Sigmoid colon (tissue), 6 donors: ENCODE measurements at regions not wholly inside any gene's neighbourhood (a gene's known extent, or its start where the extent isn't known, plus 50 kb on each side); places are given as distances from the start of the nearest gene placed in this dataset.

Source experiments
- DNase-seq: peaks from one replicate; pipeline ENCODE4 v3.0.0-alpha.2; 2019
- H3K27ac ChIP-seq, 4 donors: fragments of 200-600 bp; sonication (generic); one replicate each; pipeline ENCODE4 v1.5.1; 2016 to 2019; ENCODE audit warnings: mild to moderate bottlenecking in 1 of 4
- H3K27me3 ChIP-seq, 3 donors: fragments of 200-600 bp; sonication (generic); one replicate each; pipeline ENCODE4 v1.5.1; 2019; ENCODE audit warnings: mild to moderate bottlenecking in 1 of 3
- H3K36me3 ChIP-seq, 4 donors: fragments of 200-600 bp; sonication (generic); one replicate each; pipeline ENCODE4 v1.5.1; 2016 to 2019
- H3K4me1 ChIP-seq, 4 donors: fragments of 200-600 bp; sonication (generic); one replicate each; pipeline ENCODE4 v1.5.1; 2017 to 2019
- H3K4me3 ChIP-seq, 4 donors: fragments of 200-600 bp; sonication (generic); one replicate each; pipeline ENCODE4 v1.5.1; 2017 to 2019; ENCODE audit warnings: mild to moderate bottlenecking in 2 of 4, moderate library complexity in 1 of 4
- H3K9me3 ChIP-seq, 4 donors: fragments of 200-600 bp in 3 of 4; sonication (generic) in 3 of 4; one replicate each; pipeline versions ENCODE4 v1.5.1 to v1.6.1; 2013 to 2019
- EP300 ChIP-seq, 4 donors: sonication (generic); formaldehyde crosslinking; IDR thresholded peaks; one replicate each; pipeline ENCODE4 v1.6.1; 2017; ENCODE audit warnings: antibody characterized with exemption in 4 of 4
- POLR2A ChIP-seq, 2 donors: fragments of 450-650 bp; IDR thresholded peaks; one replicate each; pipeline ENCODE4 v1.6.1; 2016; ENCODE audit warnings: antibody characterized with exemption in 2 of 2, mild to moderate bottlenecking in 2 of 2, moderate library complexity in 2 of 2
- POLR2AphosphoS5 ChIP-seq, 4 donors: sonication (generic); formaldehyde crosslinking; IDR thresholded peaks; one replicate each; pipeline ENCODE4 v1.6.1; 2017; ENCODE audit warnings: antibody characterized with exemption in 4 of 4
- WGBS, 2 donors: extraction: QIAGEN DNeasy Blood & Tissue Kit; methylation state at CpG; one replicate each; pipeline ENCODE4 v1.1.7; 2013; 5-methylcytosine and 5-hydroxymethylcytosine counted together
- intact Hi-C: fragments of 100-400 bp; cut with DNase I; formaldehyde crosslinking; loops from one replicate; pipeline ENCODE4 v1.15.1; 2023
- small RNA-seq, 3 donors: library from RNA; depleted of rRNA; stranded (forward); fragments of <200 nt; gene quantifications; one replicate each; pipeline ENCODE3, GENCODE V24; 2016
- TF ChIP-seq, protein P1 (sequence below), 4 experiments: fragments of 450-650 bp in 3 of 4; fragments of 200-600 bp in 1 of 4; IDR thresholded peaks; one replicate each; pipeline ENCODE4 v1.5.1; 2016 to 2019; ENCODE audit warnings: antibody characterized with exemption in 4 of 4, mild to moderate bottlenecking in 3 of 4, moderate library complexity in 2 of 4
- donor health status: healthy with polysubstance abuse.
- donor health status: healthy.

DNA sequence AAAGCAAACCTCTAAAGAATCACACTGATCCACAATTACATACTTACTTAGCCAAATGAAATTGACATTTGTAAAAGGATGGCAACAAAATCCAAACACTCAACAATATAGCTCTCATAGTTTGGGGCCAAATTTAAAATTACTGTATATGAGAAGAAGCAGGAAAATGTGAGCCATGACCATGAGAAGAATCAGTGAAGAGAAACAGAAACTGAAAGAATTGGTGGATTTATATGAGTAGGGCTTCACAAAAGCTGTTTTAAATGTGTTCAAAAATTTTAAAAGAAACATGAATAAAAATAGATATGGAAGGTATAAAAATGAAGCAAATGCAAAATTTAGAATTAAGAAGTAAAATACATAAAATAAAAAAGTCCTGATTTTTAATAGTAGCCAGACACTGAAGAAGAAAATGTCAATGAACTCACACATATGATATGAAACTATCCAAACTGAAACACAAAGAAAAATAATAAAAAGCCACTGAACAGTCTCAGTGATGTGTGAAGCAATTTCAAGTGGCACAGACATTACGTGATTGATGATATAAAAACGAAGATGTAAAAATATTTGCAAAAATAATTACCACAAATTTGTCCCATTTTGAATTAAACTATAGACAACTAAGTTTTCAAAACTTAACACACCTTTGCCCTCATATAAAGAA lies 87.9 kb upstream of the MDGA2 start:
- Histone ChIP-seq H3K36me3 (no peaks in the 10 kb centered on the region), H3K4me3 (no peak overlapping the region), H3K4me1 (no peaks in the 10 kb centered on the region), H3K9me3 (peaks cover 0 to 5% (median 0%) of the 10 kb centered on the region in 4 donors), H3K27ac (no peak overlapping the region), H3K27me3 (no peaks in the 10 kb centered on the region)
- intact Hi-C loops, result no loop called here
- no peak for DNase-seq
- 75 to 80% methylated on average over 2 of the region's 2 CpGs for WGBS, 2 donors
- no peak for TF ChIP-seq POLR2AphosphoS5 (IDR thresholded peaks at IDR 0.05)
- TF ChIP-seq EP300 (IDR thresholded peaks at IDR 0.05), result no peak

DNA sequence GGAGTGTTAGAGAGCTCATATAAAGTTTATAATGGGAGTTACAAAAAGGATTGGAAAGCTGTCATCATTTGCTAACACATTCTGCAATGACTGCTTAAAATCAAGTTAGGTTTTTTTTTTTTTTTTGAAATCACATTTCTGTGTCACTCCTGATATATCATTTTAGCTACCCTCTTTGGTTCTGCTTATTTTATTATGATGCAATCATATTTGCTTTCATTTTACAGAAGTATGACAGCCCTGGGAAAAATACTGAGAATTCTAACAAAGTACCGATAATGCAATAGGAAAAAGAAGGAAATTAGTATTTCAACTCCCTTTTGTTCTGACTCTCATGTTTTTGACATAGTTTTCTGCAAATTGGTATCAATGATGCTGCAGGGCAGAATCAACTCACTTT lies 71.6 kb upstream of the MDGA2 start:
- DNase-seq, result no peak
- H3K9me3 ChIP-seq, result no peaks in the 10 kb centered on the region
- H3K27me3 ChIP-seq, result no peaks in the 10 kb centered on the region
- no peaks in the 10 kb centered on the region for H3K36me3 ChIP-seq
- WGBS, 2 donors, result 85% methylated on average over 1 of the region's 1 CpG
- H3K4me3 ChIP-seq, result no peak overlapping the region
- H3K27ac ChIP-seq, result no peak overlapping the region
- TF ChIP-seq, protein P1, sequence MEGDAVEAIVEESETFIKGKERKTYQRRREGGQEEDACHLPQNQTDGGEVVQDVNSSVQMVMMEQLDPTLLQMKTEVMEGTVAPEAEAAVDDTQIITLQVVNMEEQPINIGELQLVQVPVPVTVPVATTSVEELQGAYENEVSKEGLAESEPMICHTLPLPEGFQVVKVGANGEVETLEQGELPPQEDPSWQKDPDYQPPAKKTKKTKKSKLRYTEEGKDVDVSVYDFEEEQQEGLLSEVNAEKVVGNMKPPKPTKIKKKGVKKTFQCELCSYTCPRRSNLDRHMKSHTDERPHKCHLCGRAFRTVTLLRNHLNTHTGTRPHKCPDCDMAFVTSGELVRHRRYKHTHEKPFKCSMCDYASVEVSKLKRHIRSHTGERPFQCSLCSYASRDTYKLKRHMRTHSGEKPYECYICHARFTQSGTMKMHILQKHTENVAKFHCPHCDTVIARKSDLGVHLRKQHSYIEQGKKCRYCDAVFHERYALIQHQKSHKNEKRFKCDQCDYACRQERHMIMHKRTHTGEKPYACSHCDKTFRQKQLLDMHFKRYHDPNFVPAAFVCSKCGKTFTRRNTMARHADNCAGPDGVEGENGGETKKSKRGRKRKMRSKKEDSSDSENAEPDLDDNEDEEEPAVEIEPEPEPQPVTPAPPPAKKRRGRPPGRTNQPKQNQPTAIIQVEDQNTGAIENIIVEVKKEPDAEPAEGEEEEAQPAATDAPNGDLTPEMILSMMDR (IDR thresholded peaks at IDR 0.05), result no peak
- TF ChIP-seq EP300 (IDR thresholded peaks at IDR 0.05) (no peak), POLR2AphosphoS5 (IDR thresholded peaks at IDR 0.05) (no peak), POLR2A (IDR thresholded peaks at IDR 0.05) (no peak)
- H3K4me1 ChIP-seq, result no peaks in the 10 kb centered on the region
- intact Hi-C loops, result no loop called here

DNA sequence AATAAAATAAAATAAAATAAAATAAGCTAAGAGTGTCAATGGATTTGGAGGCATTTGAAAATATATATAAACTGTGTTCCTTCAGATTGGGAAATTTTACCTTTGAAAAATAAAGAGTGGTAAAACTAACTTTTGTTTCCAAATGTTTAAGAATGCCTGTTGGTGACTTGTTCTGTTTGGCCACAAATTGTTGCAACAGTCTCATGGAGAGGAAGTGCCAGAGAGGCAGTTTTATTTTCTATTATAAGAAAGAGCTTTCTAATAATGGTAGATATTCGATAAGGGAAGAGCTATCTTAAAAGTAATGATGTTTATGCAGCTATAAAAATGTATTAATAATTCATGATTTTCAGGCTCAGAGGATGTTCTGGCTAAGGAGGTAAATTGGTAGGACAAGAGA lies 68.8 kb upstream of the MDGA2 start:
- Histone ChIP-seq H3K4me1 (no peaks in the 10 kb centered on the region), H3K27me3 (no peaks in the 10 kb centered on the region), H3K36me3 (no peaks in the 10 kb centered on the region), H3K4me3 (no peak overlapping the region), H3K27ac (no peak overlapping the region), H3K9me3 (no peaks in the 10 kb centered on the region)
- 53 to 68% methylated on average over 1 of the region's 1 CpG for WGBS, 2 donors
- intact Hi-C loops, result no loop called here
- TF ChIP-seq POLR2A (IDR thresholded peaks at IDR 0.05) (no peak), EP300 (IDR thresholded peaks at IDR 0.05) (no peak)
- TF ChIP-seq, protein P1 (IDR thresholded peaks at IDR 0.05), result no peak
- DNase-seq, result no peak

DNA sequence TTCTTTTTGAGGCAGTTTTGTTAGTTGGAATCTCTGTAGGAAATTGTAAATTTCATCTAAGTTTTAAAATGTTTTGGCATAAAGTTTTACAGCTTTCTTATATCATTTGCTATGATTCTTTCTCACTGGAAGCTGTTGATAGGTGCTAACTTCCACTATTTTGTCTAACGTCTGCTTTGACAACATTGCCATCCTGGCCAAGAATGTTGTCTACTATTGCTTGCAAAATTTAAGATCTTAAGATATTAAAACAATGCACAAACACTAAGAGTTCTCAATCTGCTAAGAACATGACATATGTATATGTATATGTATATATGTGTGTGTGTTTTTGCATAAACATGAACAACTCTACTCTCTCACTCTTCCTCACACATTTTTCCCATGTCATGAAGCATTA lies 64.1 kb upstream of the MDGA2 start:
- WGBS, 2 donors, result 70 to 81% methylated on average over 1 of the region's 1 CpG
- H3K4me3 ChIP-seq, result no peak overlapping the region
- H3K9me3 ChIP-seq, result no peaks in the 10 kb centered on the region
- intact Hi-C loops, result no loop called here
- H3K27me3 ChIP-seq, result no peaks in the 10 kb centered on the region
- no peaks in the 10 kb centered on the region for H3K4me1 ChIP-seq
- no peak for DNase-seq
- TF ChIP-seq POLR2A (IDR thresholded peaks at IDR 0.05), result no peak
- no peak for TF ChIP-seq POLR2AphosphoS5 (IDR thresholded peaks at IDR 0.05)
- TF ChIP-seq EP300 (IDR thresholded peaks at IDR 0.05), result no peak
- TF ChIP-seq, protein P1 (IDR thresholded peaks at IDR 0.05), result no peak
- no peaks in the 10 kb centered on the region for H3K36me3 ChIP-seq
- no peak overlapping the region for H3K27ac ChIP-seq

DNA sequence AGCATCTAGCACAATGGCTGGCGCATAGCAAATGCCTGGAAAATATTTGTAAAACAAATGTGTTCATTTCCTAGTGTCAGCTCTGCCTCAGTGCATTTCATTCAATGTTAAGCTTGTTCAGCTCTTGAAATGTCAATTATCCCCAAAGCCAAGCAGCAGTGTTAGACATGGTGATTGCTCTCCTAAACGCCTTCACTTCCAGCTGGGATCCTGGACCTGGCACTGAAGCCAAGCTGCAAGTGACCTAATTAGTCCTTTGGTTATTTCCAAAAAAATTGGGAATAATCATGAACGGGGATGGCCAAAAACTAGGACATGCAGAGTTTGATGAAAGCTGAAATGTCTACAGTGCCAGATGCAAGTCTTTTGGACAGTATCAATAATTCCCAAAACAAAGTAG lies 54.9 kb upstream of the MDGA2 start:
- Histone ChIP-seq H3K4me3 (no peak overlapping the region), H3K27me3 (no peaks in the 10 kb centered on the region), H3K9me3 (no peaks in the 10 kb centered on the region), H3K4me1 (no peaks in the 10 kb centered on the region), H3K36me3 (no peaks in the 10 kb centered on the region), H3K27ac (no peak overlapping the region)
- intact Hi-C loops, result no loop called here
- TF ChIP-seq POLR2A (IDR thresholded peaks at IDR 0.05) (no peak), EP300 (IDR thresholded peaks at IDR 0.05) (no peak), POLR2AphosphoS5 (IDR thresholded peaks at IDR 0.05) (no peak)
- TF ChIP-seq, protein P1 (IDR thresholded peaks at IDR 0.05), result no peak
- no peak for DNase-seq
- WGBS, 2 donors, result 75 to 82% methylated on average over 3 of the region's 3 CpGs

Small RNAs in the stretch of these regions (small RNA-seq; reads per million reads assigned to genes)
- gene AL121576.1, result 0 reads per million in 3 donors
- 0 reads per million in 3 donors for gene AL512360.1
- 0 reads per million in 3 donors for gene MIR548Y
- gene RNU6-297P, result 0 reads per million in 3 donors
